Femur (tissue), 1 donor: ENCODE measurements at regions not wholly inside any gene's neighbourhood (a gene's known extent, or its start where the extent isn't known, plus 50 kb on each side); places are given as distances from the start of the nearest gene placed in this dataset.
A peak's percentile ranks its signal among the peaks of the same experiment; 100 is the strongest.
"Not testable (repeated sequence)": the region's sequence is repeated elsewhere in the genome, so short reads cannot be mapped to it uniquely, and the experiment has no call there.

Experiments
- DNase-seq: peaks from one replicate; pipeline ENCODE4 v3.0.0-alpha.2; 2017

GRCh38 chr10:29184205-29185000 is 104.5 kb upstream of the LYZL1 start:
- DNase-seq, result no peak

GRCh38 chr10:29185050-29185449 is 103.8 kb upstream of the LYZL1 start:
- DNase-seq, result no peak

- no peak for DNase-seq
These were observed 102.6 kb upstream of the LYZL1 start for GRCh38 chr10:29186221-29186620.

GRCh38 chr10:29189256-29189655 is 99.6 kb upstream of the LYZL1 start:
- DNase-seq, result peak; percentile 29

GRCh38 chr10:29191674-29192073 is 97.2 kb upstream of the LYZL1 start:
- DNase-seq, result no peak

- no peak for DNase-seq
These were observed 89.5 kb upstream of the LYZL1 start for GRCh38 chr10:29199339-29199738.

GRCh38 chr10:29199941-29200679 is 88.8 kb upstream of the LYZL1 start:
- DNase-seq, result no peak

GRCh38 chr10:29202386-29202940 is 86.4 kb upstream of the LYZL1 start:
- no peak for DNase-seq

- DNase-seq, result no peak
These were observed 85.4 kb upstream of the LYZL1 start for GRCh38 chr10:29203432-29203831.

- DNase-seq, result no peak
These were observed 84.6 kb upstream of the LYZL1 start for GRCh38 chr10:29204070-29204800.

- no peak for DNase-seq
These were observed 83.1 kb upstream of the LYZL1 start for GRCh38 chr10:29205787-29206186.

GRCh38 chr10:29208845-29209244 is 80.0 kb upstream of the LYZL1 start:
- DNase-seq, result no peak

- no peak for DNase-seq
These were observed 79.0 kb upstream of the LYZL1 start for GRCh38 chr10:29209830-29210229.

GRCh38 chr10:29210266-29210868 is 78.5 kb upstream of the LYZL1 start:
- DNase-seq, result no peak

GRCh38 chr10:29212597-29212996 is 76.3 kb upstream of the LYZL1 start:
- no peak for DNase-seq

GRCh38 chr10:29214551-29214950 is 74.3 kb upstream of the LYZL1 start:
- DNase-seq, result no peak

GRCh38 chr10:29217292-29217738 is 71.6 kb upstream of the LYZL1 start:
- no peak for DNase-seq

- DNase-seq, result no peak
These were observed 65.5 kb upstream of the LYZL1 start for GRCh38 chr10:29223326-29223725.

GRCh38 chr10:29224631-29225030 is 64.2 kb upstream of the LYZL1 start:
- no peak for DNase-seq

GRCh38 chr10:29227201-29227600 is 61.7 kb upstream of the LYZL1 start:
- DNase-seq, result no peak

GRCh38 chr10:29228562-29228961 is 60.3 kb upstream of the LYZL1 start:
- DNase-seq, result no peak

GRCh38 chr10:29229258-29229705 is 59.6 kb upstream of the LYZL1 start:
- DNase-seq, result no peak

- DNase-seq, result not testable (repeated sequence)
These were observed 52.0 kb upstream of the LYZL1 start for GRCh38 chr10:29236910-29237309.
